Lower lobe of right lung (tissue), 2 donors: ENCODE measurements at regions not wholly inside any gene's neighbourhood (a gene's known extent, or its start where the extent isn't known, plus 50 kb on each side); places are given as distances from the start of the nearest gene placed in this dataset.

ENCODE experiments used
- ATAC-seq, 2 donors: fragments of 200-7000 bp; cut with Tn5 transposase; one replicate each; pipeline ENCODE4 v1.9.1; 2020 to 2022; ENCODE audit warnings: mild to moderate bottlenecking in 2 of 2, moderate library complexity in 2 of 2
- DNase-seq: peaks from one replicate; pipeline ENCODE4 v3.0.0-alpha.2; 2020
- H3K27ac ChIP-seq: fragments of 200-600 bp; one replicate; pipeline ENCODE4 v1.8.0; 2022
- H3K27me3 ChIP-seq: fragments of 200-600 bp; one replicate; pipeline ENCODE4 v1.8.0; 2022; ENCODE audit warnings: low read depth
- H3K36me3 ChIP-seq: fragments of 200-600 bp; one replicate; pipeline ENCODE4 v1.8.0; 2022; ENCODE audit warnings: mild to moderate bottlenecking
- H3K4me1 ChIP-seq: fragments of 200-600 bp; one replicate; pipeline ENCODE4 v1.8.0; 2022
- H3K4me3 ChIP-seq: fragments of 200-600 bp; one replicate; pipeline ENCODE4 v1.8.0; 2022; ENCODE audit warnings: mild to moderate bottlenecking
- H3K9me3 ChIP-seq: fragments of 200-600 bp; one replicate; pipeline ENCODE4 v1.8.0; 2022
- intact Hi-C: fragments of 100-400 bp; cut with DNase I; formaldehyde crosslinking; loops from one replicate; pipeline ENCODE4 v1.11.0; 2022
- TF ChIP-seq, protein P1 (sequence below): fragments of 200-600 bp; IDR thresholded peaks from one replicate; pipeline ENCODE4 v1.8.0; 2022; ENCODE audit warnings: antibody characterized with exemption, mild to moderate bottlenecking
- donor health status: DM: no; HTN: yes; CAD: no; lungs with severe emphysema.

GRCh38 chr4:180538384-180539057, 1704.7 kb upstream of the TENM3 start:
- H3K36me3 ChIP-seq, result no peaks in the 10 kb centered on the region
- intact Hi-C loops, result no loop called here
- H3K4me1 ChIP-seq, result no peaks in the 10 kb centered on the region
- H3K9me3 ChIP-seq, result no peaks in the 10 kb centered on the region
- DNase-seq (no peak), ATAC-seq (no peak)
- H3K27me3 ChIP-seq, result no peaks in the 10 kb centered on the region
- no peak overlapping the region for H3K4me3 ChIP-seq
- TF ChIP-seq, protein P1, sequence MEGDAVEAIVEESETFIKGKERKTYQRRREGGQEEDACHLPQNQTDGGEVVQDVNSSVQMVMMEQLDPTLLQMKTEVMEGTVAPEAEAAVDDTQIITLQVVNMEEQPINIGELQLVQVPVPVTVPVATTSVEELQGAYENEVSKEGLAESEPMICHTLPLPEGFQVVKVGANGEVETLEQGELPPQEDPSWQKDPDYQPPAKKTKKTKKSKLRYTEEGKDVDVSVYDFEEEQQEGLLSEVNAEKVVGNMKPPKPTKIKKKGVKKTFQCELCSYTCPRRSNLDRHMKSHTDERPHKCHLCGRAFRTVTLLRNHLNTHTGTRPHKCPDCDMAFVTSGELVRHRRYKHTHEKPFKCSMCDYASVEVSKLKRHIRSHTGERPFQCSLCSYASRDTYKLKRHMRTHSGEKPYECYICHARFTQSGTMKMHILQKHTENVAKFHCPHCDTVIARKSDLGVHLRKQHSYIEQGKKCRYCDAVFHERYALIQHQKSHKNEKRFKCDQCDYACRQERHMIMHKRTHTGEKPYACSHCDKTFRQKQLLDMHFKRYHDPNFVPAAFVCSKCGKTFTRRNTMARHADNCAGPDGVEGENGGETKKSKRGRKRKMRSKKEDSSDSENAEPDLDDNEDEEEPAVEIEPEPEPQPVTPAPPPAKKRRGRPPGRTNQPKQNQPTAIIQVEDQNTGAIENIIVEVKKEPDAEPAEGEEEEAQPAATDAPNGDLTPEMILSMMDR, result no peak
- H3K27ac ChIP-seq, result no peak overlapping the region

GRCh38 chr4:180539284-180539683, 1703.9 kb upstream of the TENM3 start:
- no peak for DNase-seq
- no peaks in the 10 kb centered on the region for H3K27me3 ChIP-seq
- intact Hi-C loops, result no loop called here
- TF ChIP-seq, protein P1, result no peak
- no peaks in the 10 kb centered on the region for H3K4me1 ChIP-seq
- no peaks in the 10 kb centered on the region for H3K9me3 ChIP-seq
- no peak for ATAC-seq
- no peak overlapping the region for H3K4me3 ChIP-seq
- no peaks in the 10 kb centered on the region for H3K36me3 ChIP-seq
- H3K27ac ChIP-seq, result no peak overlapping the region

- no peak overlapping the region for H3K4me3 ChIP-seq
- DNase-seq (no peak), ATAC-seq (no peak)
- H3K36me3 ChIP-seq, result no peaks in the 10 kb centered on the region
- intact Hi-C loops, result no loop called here
- no peaks in the 10 kb centered on the region for H3K27me3 ChIP-seq
- H3K4me1 ChIP-seq, result no peaks in the 10 kb centered on the region
- H3K9me3 ChIP-seq, result no peaks in the 10 kb centered on the region
- TF ChIP-seq, protein P1, result no peak
- no peak overlapping the region for H3K27ac ChIP-seq
Measured at GRCh38 chr4:180541678-180542077, 1701.5 kb upstream of the TENM3 start.

- Histone ChIP-seq H3K4me3 (no peak overlapping the region), H3K36me3 (no peaks in the 10 kb centered on the region), H3K4me1 (no peaks in the 10 kb centered on the region), H3K9me3 (no peaks in the 10 kb centered on the region), H3K27me3 (no peaks in the 10 kb centered on the region), H3K27ac (no peak overlapping the region)
- no peak for DNase-seq
- TF ChIP-seq, protein P1, result no peak
- ATAC-seq, result no peak
- intact Hi-C loops, result no loop called here
Measured at GRCh38 chr4:180542445-180543100, 1700.6 kb upstream of the TENM3 start.

GRCh38 chr4:180550106-180550505, 1693.1 kb upstream of the TENM3 start:
- Histone ChIP-seq H3K27ac (no peak overlapping the region), H3K4me1 (no peaks in the 10 kb centered on the region), H3K36me3 (no peaks in the 10 kb centered on the region), H3K4me3 (no peak overlapping the region), H3K27me3 (no peaks in the 10 kb centered on the region), H3K9me3 (no peaks in the 10 kb centered on the region)
- intact Hi-C loops, result no loop called here
- ATAC-seq (no peak), DNase-seq (no peak)
- TF ChIP-seq, protein P1, result no peak
